Common myeloid progenitor, CD34-positive (primary cell): ENCODE measurements at regions not wholly inside any gene's neighbourhood (a gene's known extent, or its start where the extent isn't known, plus 50 kb on each side); places are given as distances from the start of the nearest gene placed in this dataset.
"Not testable (repeated sequence)": the region's sequence is repeated elsewhere in the genome, so short reads cannot be mapped to it uniquely, and the experiment has no call there.

Experiments
- CTCF ChIA-PET: fragments of 350-600 bp; sonication (Branson Sonifier 250); formaldehyde crosslinking; loops from one replicate; lab custom pipeline; 2021; ENCODE audit warnings: antibody characterized with exemption; lab: Charles Lee
- POLR2A ChIA-PET: fragments of 350-600 bp; sonication (Branson Sonifier 250); formaldehyde crosslinking; loops from one replicate; lab custom pipeline; 2021; ENCODE audit warnings: antibody characterized with exemption; lab: Charles Lee
- DNase-seq, 3 donors: peaks; one replicate each; pipeline versions ENCODE4 v3.0.0 to v3.0.0-alpha.2; 2013
- H3K27ac ChIP-seq, 2 experiments: 1 replicate in 1 of 2; 2 replicates in 1 of 2; pipeline ENCODE4 v1.7.0; 2013; ENCODE audit warnings: inconsistent platforms in 2 of 2, low read length in 2 of 2, mild to moderate bottlenecking in 2 of 2, low read depth in 1 of 2, moderate library complexity in 1 of 2; ENCODE audit not compliant: severe bottlenecking in 2 of 2, insufficient read depth in 1 of 2, poor library complexity in 1 of 2
- H3K27me3 ChIP-seq, 5 experiments: replicated peaks in 2 of 5; 1 replicate in 3 of 5; 2 replicates in 2 of 5; pipeline versions ENCODE4 v1.6.1 to v1.7.0; 2013; ENCODE audit warnings: low read length in 4 of 5, mild to moderate bottlenecking in 2 of 5, moderate library complexity in 2 of 5, inconsistent platforms in 1 of 5; ENCODE audit not compliant: insufficient read depth in 5 of 5, control insufficient read depth in 4 of 5
- H3K36me3 ChIP-seq, 4 experiments: 1 replicate in 2 of 4; 2 replicates in 2 of 4; pipeline versions ENCODE4 v1.6.1 to v1.7.0; 2013; ENCODE audit warnings: low read length in 3 of 4, control low read depth in 1 of 4, mild to moderate bottlenecking in 1 of 4; ENCODE audit not compliant: control insufficient read depth in 4 of 4, insufficient read depth in 4 of 4
- H3K4me1 ChIP-seq, 4 experiments: 1 replicate in 3 of 4; 2 replicates in 1 of 4; pipeline versions ENCODE4 v1.6.1 to v1.7.1; 2013; ENCODE audit warnings: low read length in 3 of 4, mild to moderate bottlenecking in 3 of 4, control low read depth in 1 of 4, inconsistent platforms in 1 of 4, moderate library complexity in 1 of 4; ENCODE audit not compliant: control insufficient read depth in 4 of 4, insufficient read depth in 4 of 4; ENCODE audit errors: control extremely low read depth in 1 of 4
- H3K4me3 ChIP-seq, 7 experiments: 1 replicate in 4 of 7; 2 replicates in 3 of 7; pipeline versions ENCODE4 v1.5.1 to v1.7.0; 2013; ENCODE audit warnings: mild to moderate bottlenecking in 7 of 7, low read length in 6 of 7, moderate library complexity in 6 of 7, inconsistent platforms in 2 of 7, low read depth in 2 of 7, control low read depth in 1 of 7; ENCODE audit not compliant: insufficient read depth in 4 of 7, control insufficient read depth in 1 of 7; ENCODE audit errors: extremely low read depth in 1 of 7
- H3K9me3 ChIP-seq, 5 experiments: 1 replicate in 4 of 5; 2 replicates in 1 of 5; pipeline versions ENCODE4 v1.6.1 to v1.7.1; 2013; ENCODE audit warnings: low read length in 4 of 5, mild to moderate bottlenecking in 2 of 5, inconsistent platforms in 1 of 5, low read depth in 1 of 5, moderate library complexity in 1 of 5; ENCODE audit not compliant: control insufficient read depth in 4 of 5, insufficient read depth in 2 of 5; ENCODE audit errors: control extremely low read depth in 1 of 5
- WGBS: methylation state at CpG from one replicate; pipeline ENCODE4 v1.1.5; 2013; ENCODE audit not compliant: insufficient coverage; 5-methylcytosine and 5-hydroxymethylcytosine counted together

- ChIA-PET CTCF (no interaction called here), POLR2A (no interaction called here)
- no peak for DNase-seq
- 95% methylated on average over 2 of the region's 3 CpGs for WGBS
- Histone ChIP-seq H3K27me3 (no peaks in the 10 kb centered on the region), H3K9me3 (no peaks in the 10 kb centered on the region), H3K4me3 (no peak overlapping the region), H3K4me1 (no peaks in the 10 kb centered on the region), H3K36me3 (no peaks in the 10 kb centered on the region), H3K27ac (no peak overlapping the region)
These were observed 106.1 kb downstream of the EBLN1 start for GRCh38 chr10:22111705-22112104.

GRCh38 chr10:22111260-22111659 lies 106.6 kb downstream of the EBLN1 start:
- Histone ChIP-seq H3K9me3 (no peaks in the 10 kb centered on the region), H3K36me3 (no peaks in the 10 kb centered on the region), H3K4me1 (no peaks in the 10 kb centered on the region), H3K27me3 (no peaks in the 10 kb centered on the region), H3K27ac (no peak overlapping the region), H3K4me3 (no peak overlapping the region)
- WGBS: 92% methylated on average over 3 of the region's 4 CpGs
- ChIA-PET CTCF (no interaction called here), POLR2A (no interaction called here)
- DNase-seq: no peak

- Histone ChIP-seq H3K36me3 (no peaks in the 10 kb centered on the region), H3K4me3 (no peak overlapping the region), H3K27me3 (no peaks in the 10 kb centered on the region), H3K9me3 (no peaks in the 10 kb centered on the region), H3K4me1 (no peaks in the 10 kb centered on the region), H3K27ac (no peak overlapping the region)
- CTCF ChIA-PET: no interaction called here
- WGBS: 100% methylated on average over 2 of the region's 3 CpGs
- no peak for DNase-seq
- POLR2A ChIA-PET: no interaction called here
These were observed 107.1 kb downstream of the EBLN1 start for GRCh38 chr10:22110761-22111160.

GRCh38 chr10:22105270-22105669 lies 101.7 kb upstream of the DNAJC1 start:
- CTCF ChIA-PET: interaction anchor here (1.5 kb wide), 1 partner anchor 102 kb away, joined by 4 read pairs; the partner anchor contains the start of gene DNAJC1

DNA sequence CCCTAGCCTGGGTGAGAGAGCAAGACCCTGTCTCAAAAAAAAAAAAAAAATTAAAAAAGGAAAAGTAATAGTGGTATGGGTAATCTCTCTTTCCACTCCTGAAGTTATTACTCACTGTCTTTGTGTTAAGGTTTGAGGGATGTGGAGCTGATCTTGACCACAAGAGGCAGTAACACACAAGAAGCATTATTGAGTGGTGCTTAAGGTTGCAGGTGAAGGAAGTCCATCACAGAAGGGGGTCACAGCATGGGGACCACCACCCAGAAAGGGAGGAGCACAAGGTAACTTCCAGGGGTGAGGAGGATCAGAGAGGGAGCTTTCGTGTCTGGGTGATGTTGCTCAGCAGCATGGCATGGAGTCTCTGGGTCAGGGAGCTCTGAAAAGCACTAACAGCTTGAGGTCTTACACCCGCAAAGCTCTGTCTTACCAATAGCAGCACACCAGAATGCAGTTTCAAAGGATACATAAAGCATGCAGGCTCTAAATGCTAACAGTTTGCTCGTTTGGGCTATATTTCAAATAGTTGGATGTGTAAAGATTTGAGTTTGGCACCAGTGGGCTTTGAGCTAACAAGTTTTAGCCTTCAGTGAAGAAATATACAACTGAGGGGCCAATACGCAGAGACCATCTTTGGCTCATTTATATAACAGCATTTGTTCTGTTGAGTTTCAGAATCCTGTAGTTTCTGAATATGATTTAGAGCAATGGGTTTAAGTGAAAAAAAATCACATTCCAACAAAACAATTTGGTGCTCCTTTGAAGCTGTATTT lies 100.4 kb upstream of the DNAJC1 start:
- ChIA-PET POLR2A (no interaction called here), CTCF (interaction anchor here (0.5 to 0.9 kb wide), 5 partner anchors 56 to 333 kb away, joined by 3 to 4 read pairs (median 3); no protein-coding TSS in a partner anchor)
- Histone ChIP-seq H3K4me1 (no peaks in the 10 kb centered on the region), H3K9me3 (peaks cover 0 to 3% (median 0%) of the 10 kb centered on the region in 5 experiments), H3K27ac (no peak overlapping the region), H3K36me3 (no peaks in the 10 kb centered on the region), H3K4me3 (no peak overlapping the region), H3K27me3 (no peaks in the 10 kb centered on the region)
- WGBS: 100% methylated on average over 2 of the region's 4 CpGs
- DNase-seq: peak; percentile 33 to 47 (median 47)

More at GRCh38 chr10:22105270-22105669, 101.7 kb upstream of the DNAJC1 start:
- Histone ChIP-seq H3K36me3 (no peaks in the 10 kb centered on the region), H3K4me1 (no peaks in the 10 kb centered on the region), H3K27ac (no peak overlapping the region), H3K9me3 (no peaks in the 10 kb centered on the region), H3K27me3 (no peaks in the 10 kb centered on the region), H3K4me3 (no peak overlapping the region)
- no peak for DNase-seq
- whole genome bisulfite sequencing: 78% methylated on average over 1 of the region's 4 CpGs
- POLR2A ChIA-PET: no interaction called here

DNA sequence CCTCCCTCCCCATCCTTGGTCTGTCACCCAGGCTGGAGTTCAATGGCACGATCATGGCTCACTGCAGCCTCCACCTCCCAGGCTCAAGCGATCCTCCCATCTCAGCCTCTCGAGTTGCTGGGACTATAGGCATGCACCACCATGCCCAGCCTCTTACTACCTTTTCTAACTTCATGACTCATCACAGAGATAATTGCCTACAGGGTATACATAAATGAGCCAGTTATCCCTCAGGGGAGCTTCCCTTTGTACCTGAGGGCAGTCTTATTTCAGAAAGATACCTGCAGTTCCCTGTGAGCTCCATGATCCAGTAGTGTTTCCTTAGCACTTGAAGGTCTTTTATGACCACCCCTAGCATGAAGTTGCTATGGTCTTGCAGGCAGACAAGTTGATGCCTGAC lies 94.2 kb upstream of the DNAJC1 start:
- ChIA-PET CTCF (no interaction called here), POLR2A (no interaction called here)
- Histone ChIP-seq H3K27me3 (no peaks in the 10 kb centered on the region), H3K4me1 (no peaks in the 10 kb centered on the region), H3K4me3 (no peak overlapping the region), H3K27ac (no peak overlapping the region), H3K9me3 (peaks cover 0 to 6% (median 0%) of the 10 kb centered on the region in 5 experiments), H3K36me3 (no peaks in the 10 kb centered on the region)
- WGBS: 96% methylated on average over 3 of the region's 3 CpGs
- DNase-seq: no peak

- CTCF ChIA-PET: interaction anchor here (1.3 kb wide), 1 partner anchor 98 kb away, joined by 3 read pairs; no protein-coding TSS in a partner anchor
- H3K4me1 ChIP-seq, H3K9me3 ChIP-seq, H3K4me3 ChIP-seq, POLR2A ChIA-PET, H3K27me3 ChIP-seq, H3K36me3 ChIP-seq, DNase-seq, H3K27ac ChIP-seq: not testable (repeated sequence)
- 83% methylated on average over 1 of the region's 1 CpG for WGBS
These were observed 87.7 kb upstream of the DNAJC1 start for GRCh38 chr10:22091260-22091659.
